Dendritic cell treated with granulocyte-macrophage colony-stimulating factor and Interleukin-4, amounts not matched to agents 40 ng/mL and 50 ng/mL, for 4 days (primary cell): ENCODE measurements at regions not wholly inside any gene's neighbourhood (a gene's known extent, or its start where the extent isn't known, plus 50 kb on each side); places are given as distances from the start of the nearest gene placed in this dataset.

ENCODE experiments used
- H3K27ac Mint-ChIP-seq: one replicate; pipeline ENCODE4 v1.8.0; 2022; ENCODE audit warnings: mild to moderate bottlenecking, mixed read lengths
- H3K27me3 Mint-ChIP-seq: one replicate; pipeline ENCODE4 v1.8.0; 2022; ENCODE audit warnings: mild to moderate bottlenecking, mixed read lengths
- H3K36me3 Mint-ChIP-seq: one replicate; pipeline ENCODE4 v1.8.0; 2022; ENCODE audit warnings: low read depth, mixed read lengths
- H3K4me1 Mint-ChIP-seq: one replicate; pipeline ENCODE4 v1.8.0; 2022; ENCODE audit warnings: low read depth, mixed read lengths
- H3K4me3 Mint-ChIP-seq: one replicate; pipeline ENCODE4 v1.8.0; 2022; ENCODE audit warnings: mild to moderate bottlenecking, moderate library complexity, mixed read lengths
- H3K9me3 Mint-ChIP-seq: one replicate; pipeline ENCODE4 v1.8.0; 2022; ENCODE audit warnings: mixed read lengths
- intact Hi-C: fragments of 100-400 bp; cut with micrococcal nuclease; formaldehyde crosslinking; loops from one replicate; pipeline ENCODE4 v1.15.0; 2022

- intact Hi-C loops: no loop called here
- Mint-ChIP-seq H3K36me3 (no peaks in the 10 kb centered on the region), H3K9me3 (peaks cover 34% of the 10 kb centered on the region), H3K4me1 (no peaks in the 10 kb centered on the region), H3K27me3 (no peaks in the 10 kb centered on the region), H3K27ac (no peak overlapping the region), H3K4me3 (no peak overlapping the region)
Measured at GRCh38 chr22:47927648-47928210, 1165.3 kb downstream of the TBC1D22A start.

- no peaks in the 10 kb centered on the region for H3K27me3 Mint-ChIP-seq
- intact Hi-C loops: no loop called here
- no peaks in the 10 kb centered on the region for H3K36me3 Mint-ChIP-seq
- H3K27ac Mint-ChIP-seq: no peak overlapping the region
- no peaks in the 10 kb centered on the region for H3K4me1 Mint-ChIP-seq
- no peak overlapping the region for H3K4me3 Mint-ChIP-seq
- H3K9me3 Mint-ChIP-seq: peaks cover 27% of the 10 kb centered on the region
Measured at GRCh38 chr22:47923011-47923427, 1160.6 kb downstream of the TBC1D22A start.

GRCh38 chr22:47921906-47922305 lies 1159.5 kb downstream of the TBC1D22A start:
- H3K36me3 Mint-ChIP-seq: no peaks in the 10 kb centered on the region
- H3K4me3 Mint-ChIP-seq: no peak overlapping the region
- no peaks in the 10 kb centered on the region for H3K27me3 Mint-ChIP-seq
- intact Hi-C loops: no loop called here
- H3K9me3 Mint-ChIP-seq: peaks cover 27% of the 10 kb centered on the region
- H3K4me1 Mint-ChIP-seq: no peaks in the 10 kb centered on the region
- H3K27ac Mint-ChIP-seq: no peak overlapping the region

GRCh38 chr22:47920380-47920959 lies 1158.0 kb downstream of the TBC1D22A start:
- H3K36me3 Mint-ChIP-seq: no peaks in the 10 kb centered on the region
- H3K27me3 Mint-ChIP-seq: no peaks in the 10 kb centered on the region
- no peak overlapping the region for H3K4me3 Mint-ChIP-seq
- intact Hi-C loops: no loop called here
- no peak overlapping the region for H3K27ac Mint-ChIP-seq
- no peaks in the 10 kb centered on the region for H3K4me1 Mint-ChIP-seq
- H3K9me3 Mint-ChIP-seq: peaks cover 27% of the 10 kb centered on the region

GRCh38 chr22:47919893-47920292 lies 1157.4 kb downstream of the TBC1D22A start:
- H3K27ac Mint-ChIP-seq: no peak overlapping the region
- H3K36me3 Mint-ChIP-seq: no peaks in the 10 kb centered on the region
- intact Hi-C loops: no loop called here
- H3K4me3 Mint-ChIP-seq: no peak overlapping the region
- H3K27me3 Mint-ChIP-seq: no peaks in the 10 kb centered on the region
- H3K4me1 Mint-ChIP-seq: no peaks in the 10 kb centered on the region
- H3K9me3 Mint-ChIP-seq: peaks cover 21% of the 10 kb centered on the region

GRCh38 chr22:47919001-47919441 lies 1156.6 kb downstream of the TBC1D22A start:
- Mint-ChIP-seq H3K27me3 (no peaks in the 10 kb centered on the region), H3K9me3 (peaks cover 13% of the 10 kb centered on the region), H3K4me1 (no peaks in the 10 kb centered on the region), H3K4me3 (no peak overlapping the region), H3K27ac (no peak overlapping the region), H3K36me3 (no peaks in the 10 kb centered on the region)
- intact Hi-C loops: no loop called here

GRCh38 chr22:47918276-47918921 lies 1155.9 kb downstream of the TBC1D22A start:
- Mint-ChIP-seq H3K27ac (no peak overlapping the region), H3K36me3 (no peaks in the 10 kb centered on the region), H3K27me3 (no peaks in the 10 kb centered on the region), H3K4me1 (no peaks in the 10 kb centered on the region), H3K4me3 (no peak overlapping the region), H3K9me3 (peaks cover 8% of the 10 kb centered on the region)
- intact Hi-C loops: no loop called here

GRCh38 chr22:47914481-47915097 lies 1152.1 kb downstream of the TBC1D22A start:
- H3K36me3 Mint-ChIP-seq: no peaks in the 10 kb centered on the region
- no peak overlapping the region for H3K27ac Mint-ChIP-seq
- peaks cover 18% of the 10 kb centered on the region for H3K9me3 Mint-ChIP-seq

GRCh38 chr22:47902646-47903180 lies 1140.3 kb downstream of the TBC1D22A start:
- intact Hi-C loops: no loop called here

More at GRCh38 chr22:47914481-47915097, 1152.1 kb downstream of the TBC1D22A start:
- intact Hi-C loops: no loop called here
- Mint-ChIP-seq H3K4me1 (no peaks in the 10 kb centered on the region), H3K27me3 (no peaks in the 10 kb centered on the region), H3K4me3 (no peak overlapping the region)

GRCh38 chr22:47901911-47902310 lies 1139.5 kb downstream of the TBC1D22A start:
- Mint-ChIP-seq H3K9me3 (no peaks in the 10 kb centered on the region), H3K27ac (no peak overlapping the region), H3K27me3 (no peaks in the 10 kb centered on the region), H3K36me3 (no peaks in the 10 kb centered on the region), H3K4me1 (no peaks in the 10 kb centered on the region), H3K4me3 (no peak overlapping the region)
- intact Hi-C loops: no loop called here

More at GRCh38 chr22:47902646-47903180, 1140.3 kb downstream of the TBC1D22A start:
- Mint-ChIP-seq H3K27ac (no peak overlapping the region), H3K4me1 (no peaks in the 10 kb centered on the region), H3K4me3 (no peak overlapping the region), H3K36me3 (no peaks in the 10 kb centered on the region), H3K9me3 (no peaks in the 10 kb centered on the region), H3K27me3 (no peaks in the 10 kb centered on the region)

GRCh38 chr22:47899894-47900293 lies 1137.4 kb downstream of the TBC1D22A start:
- no peaks in the 10 kb centered on the region for H3K9me3 Mint-ChIP-seq
- no peaks in the 10 kb centered on the region for H3K27me3 Mint-ChIP-seq
- H3K4me1 Mint-ChIP-seq: no peaks in the 10 kb centered on the region
- intact Hi-C loops: no loop called here
- no peak overlapping the region for H3K4me3 Mint-ChIP-seq
- H3K27ac Mint-ChIP-seq: no peak overlapping the region
- no peaks in the 10 kb centered on the region for H3K36me3 Mint-ChIP-seq

GRCh38 chr22:47898946-47899345 lies 1136.5 kb downstream of the TBC1D22A start:
- no peaks in the 10 kb centered on the region for H3K27me3 Mint-ChIP-seq
- no peaks in the 10 kb centered on the region for H3K9me3 Mint-ChIP-seq
- H3K36me3 Mint-ChIP-seq: no peaks in the 10 kb centered on the region
- H3K4me3 Mint-ChIP-seq: no peak overlapping the region
- no peak overlapping the region for H3K27ac Mint-ChIP-seq
- intact Hi-C loops: no loop called here
- H3K4me1 Mint-ChIP-seq: no peaks in the 10 kb centered on the region

GRCh38 chr22:47891609-47892008 lies 1129.2 kb downstream of the TBC1D22A start:
- Mint-ChIP-seq H3K4me3 (no peak overlapping the region), H3K4me1 (no peaks in the 10 kb centered on the region), H3K27ac (no peak overlapping the region), H3K36me3 (no peaks in the 10 kb centered on the region), H3K27me3 (no peaks in the 10 kb centered on the region), H3K9me3 (no peaks in the 10 kb centered on the region)
- intact Hi-C loops: no loop called here

- Mint-ChIP-seq H3K9me3 (no peaks in the 10 kb centered on the region), H3K27ac (no peak overlapping the region), H3K4me3 (no peak overlapping the region), H3K27me3 (no peaks in the 10 kb centered on the region), H3K4me1 (no peaks in the 10 kb centered on the region), H3K36me3 (no peaks in the 10 kb centered on the region)
- intact Hi-C loops: no loop called here
Measured at GRCh38 chr22:47888817-47889216, 1126.4 kb downstream of the TBC1D22A start.
